AG04450 (cell line): ENCODE measurements at regions not wholly inside any gene's neighbourhood (a gene's known extent, or its start where the extent isn't known, plus 50 kb on each side); places are given as distances from the start of the nearest gene placed in this dataset.

Experiments
- CTCF ChIA-PET: fragments of 300-600, 350-600 bp; formaldehyde crosslinking; extraction: SDS; loops from one replicate; lab custom pipeline; 2022; ENCODE audit warnings: antibody characterized with exemption, inconsistent platforms; lab: Charles Lee
- POLR2A ChIA-PET: fragments of 350-600 bp; formaldehyde crosslinking; extraction: SDS; loops from one replicate; lab custom pipeline; 2021; ENCODE audit warnings: antibody characterized with exemption, inconsistent platforms; lab: Yijun Ruan, JAX
- DNase-seq: peaks from one replicate; pipeline ENCODE4 v3.0.0-alpha.2; 2011; ENCODE audit warnings: low read depth, low spot score
- H3K27ac ChIP-seq: one replicate; pipeline ENCODE4 v1.5.1; 2012; ENCODE audit warnings: low read depth, low read length, control low read depth
- H3K27me3 ChIP-seq: one replicate; pipeline ENCODE4 v1.6.0; 2012; ENCODE audit warnings: low read length; ENCODE audit not compliant: control insufficient read depth, insufficient read depth
- H3K4me3 ChIP-seq: 2 replicates; pipeline ENCODE4 v1.5.1; 2011; ENCODE audit warnings: mild to moderate bottlenecking, low read depth, low read length, control low read depth
- H3K9me3 ChIP-seq: 2 replicates; pipeline ENCODE4 v1.5.1; 2012; ENCODE audit warnings: low read length; ENCODE audit not compliant: control insufficient read depth, insufficient read depth
- CTCF ChIP-seq: IDR thresholded peaks from 2 replicates; pipeline ENCODE4 v1.5.1; 2011; ENCODE audit warnings: low read depth, low read length, control low read depth, inconsistent platforms

GRCh38 chr3:18069568-18069967 lies 327.1 kb upstream of the TBC1D5 start:
- no peaks in the 10 kb centered on the region for H3K9me3 ChIP-seq
- ChIA-PET POLR2A (no interaction called here), CTCF (no interaction called here)
- no peak for DNase-seq
- H3K27ac ChIP-seq = no peak overlapping the region
- H3K27me3 ChIP-seq = no peaks in the 10 kb centered on the region
- no peak overlapping the region for H3K4me3 ChIP-seq
- TF ChIP-seq CTCF = no peak

- CTCF ChIA-PET = no interaction called here
- Histone ChIP-seq H3K4me3 (no peak overlapping the region), H3K27ac (no peak overlapping the region), H3K27me3 (no peaks in the 10 kb centered on the region), H3K9me3 (no peaks in the 10 kb centered on the region)
- POLR2A ChIA-PET = no interaction called here
- no peak for TF ChIP-seq CTCF
- DNase-seq = no peak
Measured at GRCh38 chr3:18066899-18067582, 324.6 kb upstream of the TBC1D5 start.

GRCh38 chr3:18064586-18064985 lies 322.2 kb upstream of the TBC1D5 start:
- ChIA-PET POLR2A (no interaction called here), CTCF (interaction anchor here (0.6 kb wide), 1 partner anchor 1450 kb away, joined by 3 read pairs; no protein-coding TSS in a partner anchor)
- DNase-seq = no peak
- TF ChIP-seq CTCF = no peak
- Histone ChIP-seq H3K9me3 (no peaks in the 10 kb centered on the region), H3K27me3 (no peaks in the 10 kb centered on the region), H3K4me3 (no peak overlapping the region), H3K27ac (no peak overlapping the region)

GRCh38 chr3:18062657-18063025 lies 320.2 kb upstream of the TBC1D5 start:
- CTCF ChIA-PET = no interaction called here
- no peak overlapping the region for H3K27ac ChIP-seq
- POLR2A ChIA-PET = no interaction called here
- no peak for TF ChIP-seq CTCF
- H3K4me3 ChIP-seq = no peak overlapping the region
- H3K27me3 ChIP-seq = no peaks in the 10 kb centered on the region
- DNase-seq = no peak
- H3K9me3 ChIP-seq = no peaks in the 10 kb centered on the region

- Histone ChIP-seq H3K27ac (no peak overlapping the region), H3K27me3 (no peaks in the 10 kb centered on the region), H3K9me3 (no peaks in the 10 kb centered on the region), H3K4me3 (no peak overlapping the region)
- ChIA-PET CTCF (no interaction called here), POLR2A (no interaction called here)
- no peak for TF ChIP-seq CTCF
- no peak for DNase-seq
Measured at GRCh38 chr3:18061737-18062656, 319.6 kb upstream of the TBC1D5 start.
